GM12874 (cell line): ENCODE measurements at regions not wholly inside any gene's neighbourhood (a gene's known extent, or its start where the extent isn't known, plus 50 kb on each side); places are given as distances from the start of the nearest gene placed in this dataset.

Experiments used
- TF ChIP-seq, protein P1 (sequence below): IDR thresholded peaks from 2 replicates; pipeline ENCODE4 v1.5.1; 2011; ENCODE audit warnings: low read depth, mild to moderate bottlenecking, control low read depth, low read length, moderate library complexity; ENCODE audit not compliant: insufficient read depth

GRCh38 chr10:30726783-30727414 is 97.3 kb upstream of the LYZL2 start:
- TF ChIP-seq, protein P1, sequence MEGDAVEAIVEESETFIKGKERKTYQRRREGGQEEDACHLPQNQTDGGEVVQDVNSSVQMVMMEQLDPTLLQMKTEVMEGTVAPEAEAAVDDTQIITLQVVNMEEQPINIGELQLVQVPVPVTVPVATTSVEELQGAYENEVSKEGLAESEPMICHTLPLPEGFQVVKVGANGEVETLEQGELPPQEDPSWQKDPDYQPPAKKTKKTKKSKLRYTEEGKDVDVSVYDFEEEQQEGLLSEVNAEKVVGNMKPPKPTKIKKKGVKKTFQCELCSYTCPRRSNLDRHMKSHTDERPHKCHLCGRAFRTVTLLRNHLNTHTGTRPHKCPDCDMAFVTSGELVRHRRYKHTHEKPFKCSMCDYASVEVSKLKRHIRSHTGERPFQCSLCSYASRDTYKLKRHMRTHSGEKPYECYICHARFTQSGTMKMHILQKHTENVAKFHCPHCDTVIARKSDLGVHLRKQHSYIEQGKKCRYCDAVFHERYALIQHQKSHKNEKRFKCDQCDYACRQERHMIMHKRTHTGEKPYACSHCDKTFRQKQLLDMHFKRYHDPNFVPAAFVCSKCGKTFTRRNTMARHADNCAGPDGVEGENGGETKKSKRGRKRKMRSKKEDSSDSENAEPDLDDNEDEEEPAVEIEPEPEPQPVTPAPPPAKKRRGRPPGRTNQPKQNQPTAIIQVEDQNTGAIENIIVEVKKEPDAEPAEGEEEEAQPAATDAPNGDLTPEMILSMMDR: peak; percentile 79

DNA sequence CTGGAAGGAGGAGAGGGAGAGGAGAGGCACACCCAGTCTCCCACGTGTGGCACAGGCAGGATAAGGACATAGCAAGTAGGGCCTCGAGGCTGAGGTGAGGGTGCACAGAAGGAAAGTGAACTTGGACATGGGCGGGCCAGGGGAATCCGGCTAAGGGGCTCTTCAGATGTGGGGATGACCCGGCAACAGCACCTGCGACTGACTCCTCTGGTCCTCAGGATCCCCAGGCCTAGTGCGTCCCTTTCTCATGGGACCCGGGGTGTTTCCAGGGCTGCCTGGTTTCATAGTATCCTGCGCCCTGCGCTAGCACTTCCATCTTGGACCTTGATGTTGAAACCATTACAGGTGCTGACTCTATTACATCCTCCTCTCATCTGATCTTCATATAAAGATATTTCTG is 96.1 kb upstream of the LYZL2 start:
- TF ChIP-seq, protein P1: no peak

- TF ChIP-seq, protein P1: no peak
Measured at GRCh38 chr10:30724296-30724695, 94.7 kb upstream of the LYZL2 start.

GRCh38 chr10:30722956-30723620 is 93.5 kb upstream of the LYZL2 start:
- TF ChIP-seq, protein P1: no peak

GRCh38 chr10:30719832-30720231 is 90.3 kb upstream of the LYZL2 start:
- TF ChIP-seq, protein P1: no peak

DNA sequence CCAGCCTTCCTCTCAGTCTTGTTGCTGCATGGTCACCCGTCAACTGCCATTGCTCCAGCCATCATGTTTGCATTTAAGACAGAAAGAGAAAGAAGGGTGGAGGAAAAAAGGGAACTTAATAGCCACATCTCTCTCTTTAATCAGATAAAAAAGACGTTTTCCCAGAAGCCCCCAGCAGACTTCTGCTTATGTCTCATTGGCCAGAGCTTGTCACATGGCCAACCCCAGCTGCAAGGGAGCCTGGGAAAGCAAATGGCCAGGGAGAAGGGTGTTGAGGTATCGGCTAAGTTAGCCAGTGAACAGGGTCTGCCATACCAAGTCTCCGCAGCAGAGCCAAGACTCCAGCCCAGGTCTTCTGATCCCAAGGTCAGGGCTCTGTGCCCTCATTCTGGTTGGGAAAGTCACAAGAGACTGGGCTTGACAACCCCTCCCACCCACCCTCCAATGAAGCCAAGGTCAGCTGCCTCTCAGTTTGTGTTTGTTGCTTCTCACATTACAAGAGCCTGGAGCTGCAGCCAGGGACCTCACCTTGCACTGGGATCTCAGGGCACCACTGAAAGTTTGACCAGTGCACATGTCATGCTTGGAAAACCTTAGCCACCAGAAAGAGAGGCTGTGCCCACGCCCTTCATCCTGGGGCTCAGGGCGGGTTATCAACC is 80.3 kb upstream of the LYZL2 start:
- TF ChIP-seq, protein P1: no peak

- TF ChIP-seq, protein P1: peak; percentile 24; the same call in 1 of the 2 replicates
Measured at GRCh38 chr10:30709229-30709628, 79.7 kb upstream of the LYZL2 start.
